SU-DHL-6 (cell line): ENCODE measurements at regions not wholly inside any gene's neighbourhood (a gene's known extent, or its start where the extent isn't known, plus 50 kb on each side); places are given as distances from the start of the nearest gene placed in this dataset.

ENCODE experiments used
- EZH2phosphoT487 ChIP-seq: fragments of 200-600 bp; sonication (generic), shearing (Covaris generic); conservative IDR thresholded peaks from 2 replicates; pipeline ENCODE4 v1.6.1; 2018; ENCODE audit warnings: mild to moderate bottlenecking, antibody characterized with exemption, low read length, moderate library complexity, mixed read lengths
- TF ChIP-seq, protein P1 (sequence below): fragments of 200-600 bp; sonication (generic); IDR thresholded peaks from one replicate; pipeline ENCODE4 v1.5.1; 2017; ENCODE audit warnings: antibody characterized with exemption, mild to moderate bottlenecking, low read length, moderate library complexity; ENCODE audit not compliant: insufficient read depth, poor library complexity, severe bottlenecking

DNA sequence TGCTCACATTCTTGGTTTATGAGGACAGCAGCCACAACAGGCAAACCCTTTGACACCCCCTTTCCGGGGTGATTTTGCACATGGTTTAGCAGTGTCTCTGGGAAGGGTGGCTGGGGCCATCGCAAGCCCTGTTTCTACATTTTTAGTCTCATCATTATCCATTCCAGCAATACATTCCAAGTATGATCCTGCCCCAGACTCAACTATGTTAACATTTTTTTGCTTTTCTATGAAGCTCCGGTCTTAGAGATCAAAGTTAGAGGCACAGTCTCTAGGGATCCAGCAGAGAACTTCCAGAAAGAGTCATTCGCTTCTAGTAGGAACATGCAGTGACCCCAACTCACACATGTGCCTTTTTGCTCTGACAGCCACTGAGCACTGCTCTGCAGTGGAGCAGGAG lies 130.9 kb downstream of the TBX5 start:
- TF ChIP-seq, protein P1, sequence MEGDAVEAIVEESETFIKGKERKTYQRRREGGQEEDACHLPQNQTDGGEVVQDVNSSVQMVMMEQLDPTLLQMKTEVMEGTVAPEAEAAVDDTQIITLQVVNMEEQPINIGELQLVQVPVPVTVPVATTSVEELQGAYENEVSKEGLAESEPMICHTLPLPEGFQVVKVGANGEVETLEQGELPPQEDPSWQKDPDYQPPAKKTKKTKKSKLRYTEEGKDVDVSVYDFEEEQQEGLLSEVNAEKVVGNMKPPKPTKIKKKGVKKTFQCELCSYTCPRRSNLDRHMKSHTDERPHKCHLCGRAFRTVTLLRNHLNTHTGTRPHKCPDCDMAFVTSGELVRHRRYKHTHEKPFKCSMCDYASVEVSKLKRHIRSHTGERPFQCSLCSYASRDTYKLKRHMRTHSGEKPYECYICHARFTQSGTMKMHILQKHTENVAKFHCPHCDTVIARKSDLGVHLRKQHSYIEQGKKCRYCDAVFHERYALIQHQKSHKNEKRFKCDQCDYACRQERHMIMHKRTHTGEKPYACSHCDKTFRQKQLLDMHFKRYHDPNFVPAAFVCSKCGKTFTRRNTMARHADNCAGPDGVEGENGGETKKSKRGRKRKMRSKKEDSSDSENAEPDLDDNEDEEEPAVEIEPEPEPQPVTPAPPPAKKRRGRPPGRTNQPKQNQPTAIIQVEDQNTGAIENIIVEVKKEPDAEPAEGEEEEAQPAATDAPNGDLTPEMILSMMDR = no peak
- TF ChIP-seq EZH2phosphoT487 = no peak
